Thymus (tissue), 11 donors: ENCODE measurements at regions not wholly inside any gene's neighbourhood (a gene's known extent, or its start where the extent isn't known, plus 50 kb on each side); places are given as distances from the start of the nearest gene placed in this dataset.

Source experiments
- DNase-seq, 9 donors: peaks; one replicate each; pipeline ENCODE4 v3.0.0-alpha.2; 2013; ENCODE audit warnings: low spot score in 9 of 9, low read depth in 6 of 9, missing footprints in 1 of 9
- H3K27ac ChIP-seq, 2 donors: one replicate each; pipeline ENCODE4 v1.5.1; 2013; ENCODE audit warnings: control low read depth in 1 of 2, low read depth in 1 of 2, low read length in 1 of 2, mild to moderate bottlenecking in 1 of 2, moderate library complexity in 1 of 2
- H3K27me3 ChIP-seq, 2 donors: one replicate each; pipeline ENCODE4 v1.5.1; 2013; ENCODE audit warnings: low read length in 1 of 2; ENCODE audit not compliant: control insufficient read depth in 2 of 2, insufficient read depth in 1 of 2
- H3K36me3 ChIP-seq, 2 donors: one replicate each; pipeline ENCODE4 v1.5.1; 2013; ENCODE audit warnings: low read length in 1 of 2, mild to moderate bottlenecking in 1 of 2, moderate library complexity in 1 of 2; ENCODE audit not compliant: control insufficient read depth in 2 of 2, insufficient read depth in 2 of 2
- H3K4me1 ChIP-seq, 2 donors: one replicate each; pipeline ENCODE4 v1.5.1; 2013; ENCODE audit warnings: low read length in 2 of 2; ENCODE audit not compliant: control insufficient read depth in 2 of 2, insufficient read depth in 2 of 2
- H3K4me3 ChIP-seq, 2 donors: one replicate each; pipeline ENCODE4 v1.5.1; 2013; ENCODE audit warnings: low read length in 2 of 2, control low read depth in 1 of 2, mild to moderate bottlenecking in 1 of 2
- H3K9me3 ChIP-seq, 2 donors: one replicate each; pipeline ENCODE4 v1.5.1; 2013; ENCODE audit warnings: low read length in 1 of 2, mild to moderate bottlenecking in 1 of 2; ENCODE audit not compliant: control insufficient read depth in 2 of 2, insufficient read depth in 1 of 2
- WGBS: extraction: QIAGEN DNeasy Blood & Tissue Kit; methylation state at CpG from one replicate; pipeline ENCODE4 v1.1.7; 2013; 5-methylcytosine and 5-hydroxymethylcytosine counted together
- donor health status: healthy.

GRCh38 chr4:110306303-110306702, 107.9 kb upstream of the ELOVL6 start:
- no peaks in the 10 kb centered on the region for H3K4me1 ChIP-seq
- DNase-seq, result no peak
- H3K27ac ChIP-seq, result no peak overlapping the region
- H3K9me3 ChIP-seq, result no peaks in the 10 kb centered on the region
- no peaks in the 10 kb centered on the region for H3K27me3 ChIP-seq
- H3K36me3 ChIP-seq, result no peaks in the 10 kb centered on the region
- no peak overlapping the region for H3K4me3 ChIP-seq
- WGBS, result 95% methylated on average over 2 of the region's 2 CpGs

- Histone ChIP-seq H3K27me3 (no peaks in the 10 kb centered on the region), H3K9me3 (no peaks in the 10 kb centered on the region), H3K27ac (no peak overlapping the region), H3K4me3 (no peak overlapping the region), H3K36me3 (no peaks in the 10 kb centered on the region), H3K4me1 (no peaks in the 10 kb centered on the region)
- WGBS, result 94% methylated on average over 4 of the region's 4 CpGs
- no peak for DNase-seq
These were observed 107.0 kb upstream of the ELOVL6 start for GRCh38 chr4:110305455-110305854.

GRCh38 chr4:110296892-110297291, 98.5 kb upstream of the ELOVL6 start:
- H3K4me3 ChIP-seq, result no peak overlapping the region
- H3K36me3 ChIP-seq, result no peaks in the 10 kb centered on the region
- no peak for DNase-seq
- H3K27me3 ChIP-seq, result no peaks in the 10 kb centered on the region
- H3K9me3 ChIP-seq, result no peaks in the 10 kb centered on the region
- WGBS, result 90% methylated on average over 2 of the region's 2 CpGs
- no peaks in the 10 kb centered on the region for H3K4me1 ChIP-seq
- no peak overlapping the region for H3K27ac ChIP-seq

- no peak overlapping the region for H3K27ac ChIP-seq
- H3K4me3 ChIP-seq, result no peak overlapping the region
- WGBS, result 96% methylated on average over 7 of the region's 7 CpGs
- no peaks in the 10 kb centered on the region for H3K4me1 ChIP-seq
- DNase-seq, result no peak
- H3K36me3 ChIP-seq, result no peaks in the 10 kb centered on the region
- H3K27me3 ChIP-seq, result no peaks in the 10 kb centered on the region
- no peaks in the 10 kb centered on the region for H3K9me3 ChIP-seq
These were observed 95.8 kb upstream of the ELOVL6 start for GRCh38 chr4:110294165-110294564.

GRCh38 chr4:110292994-110293744, 94.8 kb upstream of the ELOVL6 start:
- no peak for DNase-seq
- H3K36me3 ChIP-seq, result no peaks in the 10 kb centered on the region
- H3K9me3 ChIP-seq, result no peaks in the 10 kb centered on the region
- H3K4me1 ChIP-seq, result no peaks in the 10 kb centered on the region
- no peak overlapping the region for H3K27ac ChIP-seq
- WGBS, result 97% methylated on average over 23 of the region's 23 CpGs
- H3K27me3 ChIP-seq, result no peaks in the 10 kb centered on the region
- no peak overlapping the region for H3K4me3 ChIP-seq

GRCh38 chr4:110290511-110290910, 92.1 kb upstream of the ELOVL6 start:
- H3K27me3 ChIP-seq, result no peaks in the 10 kb centered on the region
- 95% methylated on average over 1 of the region's 1 CpG for WGBS
- H3K9me3 ChIP-seq, result no peaks in the 10 kb centered on the region
- no peak overlapping the region for H3K4me3 ChIP-seq
- H3K27ac ChIP-seq, result no peak overlapping the region
- no peak for DNase-seq
- no peaks in the 10 kb centered on the region for H3K36me3 ChIP-seq
- H3K4me1 ChIP-seq, result no peaks in the 10 kb centered on the region

GRCh38 chr4:110289601-110290100, 91.2 kb upstream of the ELOVL6 start:
- Histone ChIP-seq H3K27me3 (no peaks in the 10 kb centered on the region), H3K27ac (no peak overlapping the region), H3K4me1 (no peaks in the 10 kb centered on the region), H3K9me3 (no peaks in the 10 kb centered on the region), H3K36me3 (no peaks in the 10 kb centered on the region), H3K4me3 (no peak overlapping the region)
- 97% methylated on average over 2 of the region's 2 CpGs for WGBS
- DNase-seq, result no peak

- no peaks in the 10 kb centered on the region for H3K27me3 ChIP-seq
- no peaks in the 10 kb centered on the region for H3K36me3 ChIP-seq
- H3K4me3 ChIP-seq, result no peak overlapping the region
- no peaks in the 10 kb centered on the region for H3K9me3 ChIP-seq
- WGBS, result 87% methylated on average over 2 of the region's 2 CpGs
- no peak overlapping the region for H3K27ac ChIP-seq
- no peak for DNase-seq
- H3K4me1 ChIP-seq, result no peaks in the 10 kb centered on the region
These were observed 88.7 kb upstream of the ELOVL6 start for GRCh38 chr4:110287130-110287529.

GRCh38 chr4:110278127-110278526, 79.7 kb upstream of the ELOVL6 start:
- 94% methylated on average over 2 of the region's 2 CpGs for WGBS
- no peak for DNase-seq
- Histone ChIP-seq H3K36me3 (no peaks in the 10 kb centered on the region), H3K27ac (no peak overlapping the region), H3K4me1 (no peaks in the 10 kb centered on the region), H3K27me3 (no peaks in the 10 kb centered on the region), H3K9me3 (no peaks in the 10 kb centered on the region), H3K4me3 (no peak overlapping the region)
